ENCODE measurements at regions not wholly inside any gene's neighbourhood (a gene's known extent, or its start where the extent isn't known, plus 50 kb on each side); places are given as distances from the start of the nearest gene placed in this dataset.
A peak's percentile ranks its signal among the peaks of the same experiment; 100 is the strongest.
"Not testable (repeated sequence)": the region's sequence is repeated elsewhere in the genome, so short reads cannot be mapped to it uniquely, and the experiment has no call there.

- DNase-seq (ENCODE audit: low spot score) = no peak
Measured at GRCh38 chr7:86592185-86592584, 51.5 kb upstream of the GRM3 start.

GRCh38 chr7:86574006-86574405 is 69.7 kb upstream of the GRM3 start:
- no peak for DNase-seq (ENCODE audit: low spot score)

- DNase-seq (ENCODE audit: low spot score) = no peak
Measured at GRCh38 chr7:86558680-86559501, 84.8 kb upstream of the GRM3 start.

- DNase-seq (ENCODE audit: low spot score) = no peak
Measured at GRCh38 chr7:86534641-86535040, 109.1 kb upstream of the GRM3 start.

GRCh38 chr7:86504229-86504628 is 139.5 kb upstream of the GRM3 start:
- DNase-seq (ENCODE audit: low spot score) = no peak

- no peak for DNase-seq (ENCODE audit: low spot score)
Measured at GRCh38 chr7:86499986-86500385, 143.7 kb upstream of the GRM3 start.

GRCh38 chr7:86485827-86486226 is 157.9 kb upstream of the GRM3 start:
- no peak for DNase-seq (ENCODE audit: low spot score)

GRCh38 chr7:86479144-86479543 is 164.6 kb upstream of the GRM3 start:
- no peak for DNase-seq (ENCODE audit: low spot score)

GRCh38 chr7:86477343-86477935 is 166.3 kb upstream of the GRM3 start:
- DNase-seq (ENCODE audit: low spot score) = no peak

- no peak for DNase-seq (ENCODE audit: low spot score)
Measured at GRCh38 chr7:86470763-86471162, 172.9 kb upstream of the GRM3 start.

- DNase-seq (ENCODE audit: low spot score) = peak; percentile 78
Measured at GRCh38 chr7:86469680-86470295, 173.9 kb upstream of the GRM3 start.

- no peak for DNase-seq (ENCODE audit: low spot score)
Measured at GRCh38 chr7:86454753-86455152, 189.0 kb upstream of the GRM3 start.

GRCh38 chr7:86453454-86453853 is 190.3 kb upstream of the GRM3 start:
- no peak for DNase-seq (ENCODE audit: low spot score)

GRCh38 chr7:86448856-86449255 is 194.9 kb upstream of the GRM3 start:
- no peak for DNase-seq (ENCODE audit: low spot score)

GRCh38 chr7:86445285-86445684 is 198.4 kb upstream of the GRM3 start:
- no peak for DNase-seq (ENCODE audit: low spot score)

GRCh38 chr7:86444245-86444644 is 199.5 kb upstream of the GRM3 start:
- DNase-seq (ENCODE audit: low spot score) = no peak

GRCh38 chr7:86440420-86440819 is 203.3 kb upstream of the GRM3 start:
- DNase-seq (ENCODE audit: low spot score) = not testable (repeated sequence)

- no peak for DNase-seq (ENCODE audit: low spot score)
Measured at GRCh38 chr7:86437951-86438450, 205.7 kb upstream of the GRM3 start.

- DNase-seq (ENCODE audit: low spot score) = peak; percentile 73
Measured at GRCh38 chr7:86431761-86432160, 211.9 kb upstream of the GRM3 start.

- no peak for DNase-seq (ENCODE audit: low spot score)
Measured at GRCh38 chr7:86411814-86412213, 231.9 kb upstream of the GRM3 start.

- DNase-seq (ENCODE audit: low spot score) = peak; percentile 9
Measured at GRCh38 chr7:86407291-86407690, 236.4 kb upstream of the GRM3 start.

GRCh38 chr7:86391813-86392212 is 251.9 kb upstream of the GRM3 start:
- DNase-seq (ENCODE audit: low spot score) = no peak

GRCh38 chr7:86375602-86376001 is 268.1 kb upstream of the GRM3 start:
- DNase-seq (ENCODE audit: low spot score) = not testable (repeated sequence)

All from putamen (tissue), 1 donor.